ENCODE measurements at regions not wholly inside any gene's neighbourhood (a gene's known extent, or its start where the extent isn't known, plus 50 kb on each side); places are given as distances from the start of the nearest gene placed in this dataset.

DNA sequence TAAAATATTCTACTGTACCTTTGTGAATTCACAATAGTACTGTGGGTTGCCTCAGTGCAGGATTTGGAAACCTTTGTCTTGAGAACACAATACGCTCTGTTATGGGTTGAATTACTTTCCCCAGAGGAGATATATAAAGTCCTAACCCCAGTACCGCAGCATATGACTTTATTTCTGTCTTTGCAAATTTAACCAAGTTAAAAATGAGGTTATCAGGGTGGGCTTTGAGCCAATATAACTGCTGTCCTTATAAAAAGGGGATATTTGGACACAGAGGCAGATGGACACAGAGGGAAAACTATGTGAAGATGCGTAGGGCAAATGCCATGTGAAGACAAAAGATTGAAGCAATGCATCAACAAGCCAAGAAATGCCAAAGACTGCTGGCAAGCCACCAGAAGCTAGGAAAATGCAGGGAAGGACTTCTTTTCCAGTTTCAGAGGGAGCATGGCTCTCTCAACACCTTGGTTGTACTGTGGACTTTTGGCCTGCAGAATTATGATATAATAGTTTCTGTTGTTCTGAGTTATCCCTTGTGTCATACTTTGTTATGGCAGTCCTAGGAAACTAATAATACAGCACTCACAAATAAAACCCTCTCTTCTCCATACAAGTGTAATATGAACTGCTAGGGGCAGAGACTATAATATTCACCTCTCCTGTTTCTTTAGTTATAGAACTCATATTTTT is 292.6 kb upstream of the SPTLC3 start (continued):
- TF ChIP-seq, protein P1, sequence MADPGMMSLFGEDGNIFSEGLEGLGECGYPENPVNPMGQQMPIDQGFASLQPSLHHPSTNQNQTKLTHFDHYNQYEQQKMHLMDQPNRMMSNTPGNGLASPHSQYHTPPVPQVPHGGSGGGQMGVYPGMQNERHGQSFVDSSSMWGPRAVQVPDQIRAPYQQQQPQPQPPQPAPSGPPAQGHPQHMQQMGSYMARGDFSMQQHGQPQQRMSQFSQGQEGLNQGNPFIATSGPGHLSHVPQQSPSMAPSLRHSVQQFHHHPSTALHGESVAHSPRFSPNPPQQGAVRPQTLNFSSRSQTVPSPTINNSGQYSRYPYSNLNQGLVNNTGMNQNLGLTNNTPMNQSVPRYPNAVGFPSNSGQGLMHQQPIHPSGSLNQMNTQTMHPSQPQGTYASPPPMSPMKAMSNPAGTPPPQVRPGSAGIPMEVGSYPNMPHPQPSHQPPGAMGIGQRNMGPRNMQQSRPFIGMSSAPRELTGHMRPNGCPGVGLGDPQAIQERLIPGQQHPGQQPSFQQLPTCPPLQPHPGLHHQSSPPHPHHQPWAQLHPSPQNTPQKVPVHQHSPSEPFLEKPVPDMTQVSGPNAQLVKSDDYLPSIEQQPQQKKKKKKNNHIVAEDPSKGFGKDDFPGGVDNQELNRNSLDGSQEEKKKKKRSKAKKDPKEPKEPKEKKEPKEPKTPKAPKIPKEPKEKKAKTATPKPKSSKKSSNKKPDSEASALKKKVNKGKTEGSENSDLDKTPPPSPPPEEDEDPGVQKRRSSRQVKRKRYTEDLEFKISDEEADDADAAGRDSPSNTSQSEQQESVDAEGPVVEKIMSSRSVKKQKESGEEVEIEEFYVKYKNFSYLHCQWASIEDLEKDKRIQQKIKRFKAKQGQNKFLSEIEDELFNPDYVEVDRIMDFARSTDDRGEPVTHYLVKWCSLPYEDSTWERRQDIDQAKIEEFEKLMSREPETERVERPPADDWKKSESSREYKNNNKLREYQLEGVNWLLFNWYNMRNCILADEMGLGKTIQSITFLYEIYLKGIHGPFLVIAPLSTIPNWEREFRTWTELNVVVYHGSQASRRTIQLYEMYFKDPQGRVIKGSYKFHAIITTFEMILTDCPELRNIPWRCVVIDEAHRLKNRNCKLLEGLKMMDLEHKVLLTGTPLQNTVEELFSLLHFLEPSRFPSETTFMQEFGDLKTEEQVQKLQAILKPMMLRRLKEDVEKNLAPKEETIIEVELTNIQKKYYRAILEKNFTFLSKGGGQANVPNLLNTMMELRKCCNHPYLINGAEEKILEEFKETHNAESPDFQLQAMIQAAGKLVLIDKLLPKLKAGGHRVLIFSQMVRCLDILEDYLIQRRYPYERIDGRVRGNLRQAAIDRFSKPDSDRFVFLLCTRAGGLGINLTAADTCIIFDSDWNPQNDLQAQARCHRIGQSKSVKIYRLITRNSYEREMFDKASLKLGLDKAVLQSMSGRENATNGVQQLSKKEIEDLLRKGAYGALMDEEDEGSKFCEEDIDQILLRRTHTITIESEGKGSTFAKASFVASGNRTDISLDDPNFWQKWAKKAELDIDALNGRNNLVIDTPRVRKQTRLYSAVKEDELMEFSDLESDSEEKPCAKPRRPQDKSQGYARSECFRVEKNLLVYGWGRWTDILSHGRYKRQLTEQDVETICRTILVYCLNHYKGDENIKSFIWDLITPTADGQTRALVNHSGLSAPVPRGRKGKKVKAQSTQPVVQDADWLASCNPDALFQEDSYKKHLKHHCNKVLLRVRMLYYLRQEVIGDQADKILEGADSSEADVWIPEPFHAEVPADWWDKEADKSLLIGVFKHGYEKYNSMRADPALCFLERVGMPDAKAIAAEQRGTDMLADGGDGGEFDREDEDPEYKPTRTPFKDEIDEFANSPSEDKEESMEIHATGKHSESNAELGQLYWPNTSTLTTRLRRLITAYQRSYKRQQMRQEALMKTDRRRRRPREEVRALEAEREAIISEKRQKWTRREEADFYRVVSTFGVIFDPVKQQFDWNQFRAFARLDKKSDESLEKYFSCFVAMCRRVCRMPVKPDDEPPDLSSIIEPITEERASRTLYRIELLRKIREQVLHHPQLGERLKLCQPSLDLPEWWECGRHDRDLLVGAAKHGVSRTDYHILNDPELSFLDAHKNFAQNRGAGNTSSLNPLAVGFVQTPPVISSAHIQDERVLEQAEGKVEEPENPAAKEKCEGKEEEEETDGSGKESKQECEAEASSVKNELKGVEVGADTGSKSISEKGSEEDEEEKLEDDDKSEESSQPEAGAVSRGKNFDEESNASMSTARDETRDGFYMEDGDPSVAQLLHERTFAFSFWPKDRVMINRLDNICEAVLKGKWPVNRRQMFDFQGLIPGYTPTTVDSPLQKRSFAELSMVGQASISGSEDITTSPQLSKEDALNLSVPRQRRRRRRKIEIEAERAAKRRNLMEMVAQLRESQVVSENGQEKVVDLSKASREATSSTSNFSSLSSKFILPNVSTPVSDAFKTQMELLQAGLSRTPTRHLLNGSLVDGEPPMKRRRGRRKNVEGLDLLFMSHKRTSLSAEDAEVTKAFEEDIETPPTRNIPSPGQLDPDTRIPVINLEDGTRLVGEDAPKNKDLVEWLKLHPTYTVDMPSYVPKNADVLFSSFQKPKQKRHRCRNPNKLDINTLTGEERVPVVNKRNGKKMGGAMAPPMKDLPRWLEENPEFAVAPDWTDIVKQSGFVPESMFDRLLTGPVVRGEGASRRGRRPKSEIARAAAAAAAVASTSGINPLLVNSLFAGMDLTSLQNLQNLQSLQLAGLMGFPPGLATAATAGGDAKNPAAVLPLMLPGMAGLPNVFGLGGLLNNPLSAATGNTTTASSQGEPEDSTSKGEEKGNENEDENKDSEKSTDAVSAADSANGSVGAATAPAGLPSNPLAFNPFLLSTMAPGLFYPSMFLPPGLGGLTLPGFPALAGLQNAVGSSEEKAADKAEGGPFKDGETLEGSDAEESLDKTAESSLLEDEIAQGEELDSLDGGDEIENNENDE (IDR thresholded peaks at IDR 0.05; ENCODE audit: insufficient replicate concordance, low read length): no peak
- TF ChIP-seq MAFK (IDR thresholded peaks at IDR 0.05; ENCODE audit: low read depth, low read length) (no peak), GABPA (IDR thresholded peaks at IDR 0.05; ENCODE audit: borderline replicate concordance, insufficient read depth, low read length) (no peak), GTF2F1 (IDR thresholded peaks at IDR 0.05; ENCODE audit: borderline replicate concordance, low read depth, low read length) (no peak), POLR2A (IDR thresholded peaks at IDR 0.05; ENCODE audit: control extremely low read depth in 1 of 2, low read depth in 2 of 2, low read length in 2 of 2) (no peak), CBX8 (IDR thresholded peaks at IDR 0.05; ENCODE audit: borderline replicate concordance, low read depth, low read length) (no peak), EZH2 (IDR thresholded peaks at IDR 0.05; ENCODE audit: low read depth, low read length, severe bottlenecking) (no peak), POU5F1 (IDR thresholded peaks at IDR 0.05; ENCODE audit: low read depth, low read length) (no peak), SP1 (IDR thresholded peaks at IDR 0.05; ENCODE audit: low read depth, low read length) (no peak)
- TF ChIP-seq, protein P2, sequence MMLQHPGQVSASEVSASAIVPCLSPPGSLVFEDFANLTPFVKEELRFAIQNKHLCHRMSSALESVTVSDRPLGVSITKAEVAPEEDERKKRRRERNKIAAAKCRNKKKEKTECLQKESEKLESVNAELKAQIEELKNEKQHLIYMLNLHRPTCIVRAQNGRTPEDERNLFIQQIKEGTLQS (IDR thresholded peaks at IDR 0.05; ENCODE audit: insufficient read depth, low read depth, low read length): no peak

All from H1 (cell line).